ENCODE measurements at regions not wholly inside any gene's neighbourhood (a gene's known extent, or its start where the extent isn't known, plus 50 kb on each side); places are given as distances from the start of the nearest gene placed in this dataset.
A peak's percentile ranks its signal among the peaks of the same experiment; 100 is the strongest.

DNA sequence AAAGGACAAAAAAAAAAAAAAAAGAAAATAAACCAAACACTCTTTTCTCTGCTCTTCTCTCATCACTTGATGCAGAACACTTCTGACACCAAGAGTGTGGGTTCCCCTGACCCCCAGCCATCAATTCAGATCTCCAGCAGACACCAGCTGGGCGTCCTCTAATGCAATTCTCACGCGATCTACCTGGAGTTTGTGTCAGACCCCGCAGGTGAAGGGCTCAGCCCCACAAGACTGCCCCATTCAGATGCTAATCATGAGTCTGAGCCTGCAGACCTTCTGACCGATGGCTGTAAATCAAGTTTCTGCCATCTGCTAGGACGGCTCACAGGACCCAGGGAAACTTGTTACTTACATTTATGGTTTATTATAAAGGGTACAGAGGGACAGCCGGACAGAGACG is 133.6 kb upstream of the C1orf174 start:
- H3K9ac ChIP-seq (ENCODE audit: low read depth, low read length): no peak overlapping the region
- H3K4me3 ChIP-seq (ENCODE audit: low read depth, low read length): peak overlapping the region; percentile 13
- no peaks in the 10 kb centered on the region for H3K4me1 ChIP-seq (ENCODE audit: control insufficient read depth, insufficient read depth, low read length)
- H3K9me3 ChIP-seq (ENCODE audit: control insufficient read depth, insufficient read depth, low read length): peaks cover 3% of the 10 kb centered on the region
- no peaks in the 10 kb centered on the region for H3K36me3 ChIP-seq (ENCODE audit: control insufficient read depth, insufficient read depth, low read length)
- H3K27me3 ChIP-seq (ENCODE audit: control insufficient read depth, insufficient read depth, low read length): no peaks in the 10 kb centered on the region

DNA sequence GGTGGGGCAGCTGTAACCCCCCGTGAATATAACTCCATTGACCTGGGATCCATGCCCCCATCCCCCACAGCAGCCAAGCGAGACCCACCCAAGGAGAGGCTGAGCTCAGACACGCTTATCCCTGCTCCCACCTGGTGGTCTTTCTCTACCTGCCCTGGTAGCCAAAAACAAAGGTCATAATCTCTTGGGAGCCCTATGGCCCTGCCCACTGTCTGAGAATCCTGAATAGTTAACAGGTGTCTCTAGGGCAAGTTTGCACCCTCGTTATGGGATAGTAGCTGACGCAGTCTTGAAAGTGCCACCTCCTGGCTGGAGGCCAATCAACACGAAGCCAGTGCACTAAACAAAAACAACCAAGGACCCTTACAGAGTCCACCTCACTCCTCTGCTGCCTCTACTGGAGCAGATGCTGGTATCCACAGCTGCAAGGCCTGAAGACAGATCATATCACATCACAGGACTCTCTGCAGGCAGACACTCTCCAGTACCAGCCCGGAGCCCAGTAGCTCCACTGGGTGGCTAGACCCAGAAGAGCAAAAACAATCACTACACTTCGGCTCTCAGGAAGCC is 134.3 kb upstream of the C1orf174 start:
- H3K4me1 ChIP-seq (ENCODE audit: control insufficient read depth, insufficient read depth, low read length): no peaks in the 10 kb centered on the region
- no peaks in the 10 kb centered on the region for H3K27me3 ChIP-seq (ENCODE audit: control insufficient read depth, insufficient read depth, low read length)
- peaks cover 3% of the 10 kb centered on the region for H3K9me3 ChIP-seq (ENCODE audit: control insufficient read depth, insufficient read depth, low read length)
- peak overlapping the region; percentile 13 for H3K4me3 ChIP-seq (ENCODE audit: low read depth, low read length)
- H3K9ac ChIP-seq (ENCODE audit: low read depth, low read length): no peak overlapping the region
- H3K36me3 ChIP-seq (ENCODE audit: control insufficient read depth, insufficient read depth, low read length): no peaks in the 10 kb centered on the region

DNA sequence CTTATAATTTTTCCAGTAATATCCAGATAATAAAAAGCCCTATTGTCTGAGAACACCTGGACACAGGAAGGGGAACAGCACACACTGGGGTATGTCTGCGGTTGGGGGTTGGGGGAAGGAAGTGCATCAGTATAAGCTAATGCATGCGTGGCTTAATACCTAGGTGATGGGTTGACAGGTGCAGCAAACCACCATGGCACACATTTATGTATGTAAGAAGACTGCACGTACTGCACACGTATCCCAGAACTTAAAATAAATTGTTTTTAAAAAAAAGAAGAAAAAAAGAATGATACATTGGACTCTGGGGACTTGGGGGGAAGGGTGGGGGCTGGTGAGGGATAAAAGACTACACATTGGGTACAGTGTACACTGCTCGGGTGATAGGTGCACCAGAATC is 144.9 kb upstream of the C1orf174 start:
- no peak overlapping the region for H3K4me3 ChIP-seq (ENCODE audit: low read depth, low read length)
- no peak overlapping the region for H3K9ac ChIP-seq (ENCODE audit: low read depth, low read length)
- H3K9me3 ChIP-seq (ENCODE audit: control insufficient read depth, insufficient read depth, low read length): no peaks in the 10 kb centered on the region
- H3K27me3 ChIP-seq (ENCODE audit: control insufficient read depth, insufficient read depth, low read length): no peaks in the 10 kb centered on the region
- no peaks in the 10 kb centered on the region for H3K4me1 ChIP-seq (ENCODE audit: control insufficient read depth, insufficient read depth, low read length)
- no peaks in the 10 kb centered on the region for H3K36me3 ChIP-seq (ENCODE audit: control insufficient read depth, insufficient read depth, low read length)

GRCh38 chr1:4045397-4046010 is 145.4 kb upstream of the C1orf174 start:
- no peaks in the 10 kb centered on the region for H3K4me1 ChIP-seq (ENCODE audit: control insufficient read depth, insufficient read depth, low read length)
- no peaks in the 10 kb centered on the region for H3K9me3 ChIP-seq (ENCODE audit: control insufficient read depth, insufficient read depth, low read length)
- H3K9ac ChIP-seq (ENCODE audit: low read depth, low read length): no peak overlapping the region
- no peaks in the 10 kb centered on the region for H3K27me3 ChIP-seq (ENCODE audit: control insufficient read depth, insufficient read depth, low read length)
- H3K4me3 ChIP-seq (ENCODE audit: low read depth, low read length): no peak overlapping the region
- H3K36me3 ChIP-seq (ENCODE audit: control insufficient read depth, insufficient read depth, low read length): no peaks in the 10 kb centered on the region

DNA sequence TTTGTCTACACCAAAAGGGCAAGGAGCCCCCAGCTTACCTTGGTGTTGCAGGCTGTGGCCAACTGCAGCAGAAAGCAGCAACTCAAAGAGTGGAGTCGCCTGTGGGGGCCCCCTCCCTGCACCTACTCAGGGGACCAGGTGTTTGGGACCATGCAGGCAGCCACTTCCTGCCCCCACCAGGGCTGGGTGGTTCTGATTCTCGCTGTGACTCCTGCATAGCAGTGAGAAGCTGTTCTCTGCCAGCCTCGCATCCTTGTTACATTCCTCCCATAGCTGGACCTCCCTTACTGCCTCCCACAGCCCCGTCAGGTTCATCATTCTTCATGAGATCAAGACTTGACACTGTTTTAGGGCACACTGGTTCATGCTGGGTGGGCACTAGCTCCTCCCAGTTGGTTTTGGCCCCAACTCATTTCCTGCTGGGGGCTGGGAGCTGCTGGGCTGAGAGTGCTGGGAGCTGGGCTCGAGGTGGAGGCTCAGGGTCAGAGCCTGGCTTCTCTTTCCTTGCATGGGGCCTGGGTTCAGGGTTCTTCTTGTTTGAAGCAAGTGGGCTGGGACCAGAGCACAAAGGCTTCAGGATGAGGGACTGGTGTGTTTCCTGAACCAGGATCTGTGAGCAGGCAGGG is 146.9 kb upstream of the C1orf174 start:
- Histone ChIP-seq H3K36me3 (ENCODE audit: control insufficient read depth, insufficient read depth, low read length) (no peaks in the 10 kb centered on the region), H3K4me3 (ENCODE audit: low read depth, low read length) (no peak overlapping the region), H3K4me1 (ENCODE audit: control insufficient read depth, insufficient read depth, low read length) (no peaks in the 10 kb centered on the region), H3K9me3 (ENCODE audit: control insufficient read depth, insufficient read depth, low read length) (no peaks in the 10 kb centered on the region), H3K27me3 (ENCODE audit: control insufficient read depth, insufficient read depth, low read length) (no peaks in the 10 kb centered on the region), H3K9ac (ENCODE audit: low read depth, low read length) (no peak overlapping the region)

DNA sequence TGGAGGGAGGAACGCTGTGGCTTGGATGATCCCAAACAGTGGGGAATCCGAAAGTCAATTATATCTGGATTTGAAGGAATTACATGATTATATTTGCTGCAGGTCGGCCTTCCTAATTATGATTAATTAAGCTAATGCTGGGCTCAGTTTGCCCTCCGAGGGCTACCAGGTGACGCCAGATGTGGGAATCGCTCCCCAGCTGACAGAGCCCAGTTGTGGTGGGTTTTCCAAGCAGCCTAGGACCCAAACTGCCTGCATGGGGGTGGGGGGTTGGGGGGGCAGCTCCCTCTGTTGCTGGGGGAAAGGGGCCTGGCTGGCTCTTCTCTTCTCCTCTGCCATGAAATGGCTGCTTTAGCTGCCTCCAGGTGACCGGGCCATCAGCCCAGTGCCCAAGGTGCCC is 147.6 kb upstream of the C1orf174 start:
- H3K4me1 ChIP-seq (ENCODE audit: control insufficient read depth, insufficient read depth, low read length): no peaks in the 10 kb centered on the region
- no peaks in the 10 kb centered on the region for H3K27me3 ChIP-seq (ENCODE audit: control insufficient read depth, insufficient read depth, low read length)
- H3K9me3 ChIP-seq (ENCODE audit: control insufficient read depth, insufficient read depth, low read length): no peaks in the 10 kb centered on the region
- H3K36me3 ChIP-seq (ENCODE audit: control insufficient read depth, insufficient read depth, low read length): no peaks in the 10 kb centered on the region
- H3K9ac ChIP-seq (ENCODE audit: low read depth, low read length): no peak overlapping the region
- no peak overlapping the region for H3K4me3 ChIP-seq (ENCODE audit: low read depth, low read length)

DNA sequence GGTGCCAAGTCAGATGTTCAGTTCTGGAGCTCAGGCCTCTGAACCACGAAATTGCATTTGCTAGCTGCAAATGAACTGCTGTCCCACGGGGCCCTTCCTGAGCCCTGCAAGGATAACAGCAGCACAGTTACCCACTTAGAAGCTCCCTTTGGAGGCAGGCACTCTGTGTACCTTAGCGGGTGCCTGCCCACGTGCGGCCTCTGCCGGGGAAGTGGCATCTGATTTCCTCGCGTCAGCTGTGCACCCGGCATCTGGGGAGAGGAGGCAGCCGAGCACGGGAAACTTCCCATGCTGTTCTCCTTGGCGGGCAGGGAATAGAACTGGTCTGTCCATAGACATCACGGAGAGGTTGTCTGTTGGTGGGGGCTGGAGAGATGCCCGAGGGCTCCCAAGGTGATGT is 148.0 kb upstream of the C1orf174 start:
- Histone ChIP-seq H3K4me1 (ENCODE audit: control insufficient read depth, insufficient read depth, low read length) (no peaks in the 10 kb centered on the region), H3K36me3 (ENCODE audit: control insufficient read depth, insufficient read depth, low read length) (no peaks in the 10 kb centered on the region), H3K4me3 (ENCODE audit: low read depth, low read length) (no peak overlapping the region), H3K9ac (ENCODE audit: low read depth, low read length) (no peak overlapping the region), H3K27me3 (ENCODE audit: control insufficient read depth, insufficient read depth, low read length) (no peaks in the 10 kb centered on the region), H3K9me3 (ENCODE audit: control insufficient read depth, insufficient read depth, low read length) (no peaks in the 10 kb centered on the region)

- no peaks in the 10 kb centered on the region for H3K9me3 ChIP-seq (ENCODE audit: control insufficient read depth, insufficient read depth, low read length)
- H3K9ac ChIP-seq (ENCODE audit: low read depth, low read length): no peak overlapping the region
- H3K27me3 ChIP-seq (ENCODE audit: control insufficient read depth, insufficient read depth, low read length): no peaks in the 10 kb centered on the region
- no peak overlapping the region for H3K4me3 ChIP-seq (ENCODE audit: low read depth, low read length)
- H3K4me1 ChIP-seq (ENCODE audit: control insufficient read depth, insufficient read depth, low read length): no peaks in the 10 kb centered on the region
- no peaks in the 10 kb centered on the region for H3K36me3 ChIP-seq (ENCODE audit: control insufficient read depth, insufficient read depth, low read length)
Observed at GRCh38 chr1:4048921-4049320, 148.8 kb upstream of the C1orf174 start.

GRCh38 chr1:4050998-4051397 is 150.9 kb upstream of the C1orf174 start:
- H3K27me3 ChIP-seq (ENCODE audit: control insufficient read depth, insufficient read depth, low read length): no peaks in the 10 kb centered on the region
- H3K36me3 ChIP-seq (ENCODE audit: control insufficient read depth, insufficient read depth, low read length): no peaks in the 10 kb centered on the region
- no peaks in the 10 kb centered on the region for H3K9me3 ChIP-seq (ENCODE audit: control insufficient read depth, insufficient read depth, low read length)
- no peak overlapping the region for H3K9ac ChIP-seq (ENCODE audit: low read depth, low read length)
- no peaks in the 10 kb centered on the region for H3K4me1 ChIP-seq (ENCODE audit: control insufficient read depth, insufficient read depth, low read length)
- H3K4me3 ChIP-seq (ENCODE audit: low read depth, low read length): no peak overlapping the region

DNA sequence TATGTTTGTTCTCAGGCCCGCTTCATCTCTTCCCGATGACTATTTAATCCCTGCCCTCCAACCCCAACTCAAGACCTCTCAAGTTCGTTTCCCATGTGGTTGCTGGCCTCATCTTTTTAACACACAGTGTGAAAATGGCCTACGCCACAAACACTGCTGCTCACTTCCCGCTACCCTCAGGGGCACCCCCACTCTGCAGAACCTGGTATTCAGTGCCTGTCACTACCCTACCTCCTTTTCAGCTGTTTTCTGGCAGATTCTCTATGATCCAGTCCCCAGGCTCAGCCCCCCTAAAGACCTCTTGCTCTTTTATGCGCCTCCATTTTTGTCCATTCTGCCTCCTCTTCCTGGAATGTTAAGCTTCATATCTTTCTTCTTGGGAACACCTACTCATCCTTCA is 152.6 kb upstream of the C1orf174 start:
- H3K36me3 ChIP-seq (ENCODE audit: control insufficient read depth, insufficient read depth, low read length): no peaks in the 10 kb centered on the region
- H3K27me3 ChIP-seq (ENCODE audit: control insufficient read depth, insufficient read depth, low read length): no peaks in the 10 kb centered on the region
- H3K4me3 ChIP-seq (ENCODE audit: low read depth, low read length): no peak overlapping the region
- H3K9me3 ChIP-seq (ENCODE audit: control insufficient read depth, insufficient read depth, low read length): no peaks in the 10 kb centered on the region
- H3K4me1 ChIP-seq (ENCODE audit: control insufficient read depth, insufficient read depth, low read length): no peaks in the 10 kb centered on the region
- no peak overlapping the region for H3K9ac ChIP-seq (ENCODE audit: low read depth, low read length)

- no peaks in the 10 kb centered on the region for H3K36me3 ChIP-seq (ENCODE audit: control insufficient read depth, insufficient read depth, low read length)
- H3K27me3 ChIP-seq (ENCODE audit: control insufficient read depth, insufficient read depth, low read length): no peaks in the 10 kb centered on the region
- no peak overlapping the region for H3K4me3 ChIP-seq (ENCODE audit: low read depth, low read length)
- H3K9me3 ChIP-seq (ENCODE audit: control insufficient read depth, insufficient read depth, low read length): no peaks in the 10 kb centered on the region
- no peaks in the 10 kb centered on the region for H3K4me1 ChIP-seq (ENCODE audit: control insufficient read depth, insufficient read depth, low read length)
- no peak overlapping the region for H3K9ac ChIP-seq (ENCODE audit: low read depth, low read length)
Observed at GRCh38 chr1:4053160-4053748, 153.2 kb upstream of the C1orf174 start.

DNA sequence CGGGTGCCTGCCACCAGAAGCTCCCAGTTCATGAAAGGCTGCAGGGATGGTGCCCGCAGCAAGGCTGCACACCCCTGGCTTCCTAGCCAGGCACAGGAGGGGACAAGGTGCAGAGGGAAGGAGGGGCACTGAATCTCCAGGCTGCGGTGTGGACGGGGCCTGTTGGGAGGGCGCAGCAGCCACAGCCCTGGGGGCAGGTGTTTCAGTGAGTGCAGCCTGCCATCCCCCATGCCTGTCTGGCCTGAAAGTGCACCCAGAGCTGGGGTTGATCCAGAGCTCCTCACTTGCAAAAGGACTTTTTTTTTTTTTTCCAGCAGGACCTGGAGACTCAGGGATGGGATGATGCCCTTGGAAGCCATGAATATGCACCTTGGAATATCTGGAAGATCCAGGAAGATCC is 153.7 kb upstream of the C1orf174 start:
- H3K27me3 ChIP-seq (ENCODE audit: control insufficient read depth, insufficient read depth, low read length): no peaks in the 10 kb centered on the region
- no peaks in the 10 kb centered on the region for H3K4me1 ChIP-seq (ENCODE audit: control insufficient read depth, insufficient read depth, low read length)
- H3K9me3 ChIP-seq (ENCODE audit: control insufficient read depth, insufficient read depth, low read length): no peaks in the 10 kb centered on the region

More for the DNA sequence above, 153.7 kb upstream of the C1orf174 start:
- Histone ChIP-seq H3K4me3 (ENCODE audit: low read depth, low read length) (no peak overlapping the region), H3K36me3 (ENCODE audit: control insufficient read depth, insufficient read depth, low read length) (no peaks in the 10 kb centered on the region), H3K9ac (ENCODE audit: low read depth, low read length) (no peak overlapping the region)
